Tibial nerve (tissue), 3 donors: ENCODE measurements at regions not wholly inside any gene's neighbourhood (a gene's known extent, or its start where the extent isn't known, plus 50 kb on each side); places are given as distances from the start of the nearest gene placed in this dataset.

Source experiments
- CTCF ChIP-seq, 5 experiments: fragments of 200-600 bp in 3 of 5; fragments of 450-650 bp in 2 of 5; sonication (generic) in 3 of 5; IDR thresholded peaks; one replicate each; pipeline ENCODE4 v1.5.1; 2016 to 2019; ENCODE audit warnings: antibody characterized with exemption in 5 of 5, mild to moderate bottlenecking in 3 of 5, moderate library complexity in 2 of 5
- POLR2A ChIP-seq, 2 donors: fragments of 450-650 bp; IDR thresholded peaks; one replicate each; pipeline ENCODE4 v1.6.1; 2017; ENCODE audit warnings: antibody characterized with exemption in 2 of 2, mild to moderate bottlenecking in 2 of 2, moderate library complexity in 2 of 2

- TF ChIP-seq CTCF (IDR thresholded peaks at IDR 0.05) = no peak
- TF ChIP-seq POLR2A (IDR thresholded peaks at IDR 0.05) = no peak
Observed at GRCh38 chr12:5293773-5294172, 138.1 kb upstream of the NTF3 start.
